EL (cell line): ENCODE measurements at regions not wholly inside any gene's neighbourhood (a gene's known extent, or its start where the extent isn't known, plus 50 kb on each side); places are given as distances from the start of the nearest gene placed in this dataset.

ENCODE experiments used
- DNase-seq: peaks from one replicate; pipeline ENCODE4 v3.0.0-alpha.2; 2016

- peak; percentile 90 for DNase-seq
Measured at GRCh38 chr2:49248506-49248905, 94.2 kb upstream of the FSHR start.

DNA sequence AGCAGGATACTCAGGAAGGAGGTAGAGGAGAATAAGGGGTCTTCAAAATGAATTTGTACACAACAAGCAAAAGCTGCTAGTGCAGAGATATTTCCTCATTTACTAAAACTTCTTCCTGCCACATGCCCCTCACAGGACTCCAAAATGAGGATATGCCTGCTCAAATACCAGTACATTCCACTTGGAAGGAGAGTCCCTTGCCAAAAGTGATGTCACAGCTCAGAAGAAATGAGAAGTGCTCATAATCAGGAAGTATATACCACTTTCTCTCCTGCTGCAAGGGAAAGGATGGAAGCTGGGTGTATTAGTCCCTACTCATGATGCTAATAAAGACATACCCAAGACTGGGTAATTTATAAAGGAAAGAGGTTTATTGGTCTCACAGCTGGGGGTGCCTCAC is 87.7 kb upstream of the FSHR start:
- DNase-seq = peak; percentile 40

GRCh38 chr2:49241501-49241900 is 87.2 kb upstream of the FSHR start:
- DNase-seq = peak; percentile 26

DNA sequence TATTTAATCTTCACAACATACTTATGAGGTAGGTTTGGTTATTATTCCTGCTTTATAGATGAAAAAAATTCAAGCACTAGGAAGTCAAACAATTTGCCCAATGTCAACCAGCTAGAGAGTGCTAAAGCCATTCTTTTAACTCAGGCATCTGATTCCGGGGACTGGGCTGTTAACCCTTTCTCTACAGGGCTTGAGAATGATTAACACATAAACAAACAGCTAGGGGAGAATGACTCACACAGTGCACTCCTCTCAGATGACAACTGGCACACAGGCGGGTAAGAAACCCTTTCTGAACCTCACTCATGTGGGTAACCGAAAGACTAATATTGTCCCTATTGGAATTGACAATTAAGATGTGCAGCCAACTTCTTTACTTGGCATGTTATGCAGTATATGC is 86.3 kb upstream of the FSHR start:
- DNase-seq = peak; percentile 32

GRCh38 chr2:49238604-49238960 is 84.3 kb upstream of the FSHR start:
- no peak for DNase-seq

- no peak for DNase-seq
Measured at GRCh38 chr2:49237867-49238603, 83.7 kb upstream of the FSHR start.

DNA sequence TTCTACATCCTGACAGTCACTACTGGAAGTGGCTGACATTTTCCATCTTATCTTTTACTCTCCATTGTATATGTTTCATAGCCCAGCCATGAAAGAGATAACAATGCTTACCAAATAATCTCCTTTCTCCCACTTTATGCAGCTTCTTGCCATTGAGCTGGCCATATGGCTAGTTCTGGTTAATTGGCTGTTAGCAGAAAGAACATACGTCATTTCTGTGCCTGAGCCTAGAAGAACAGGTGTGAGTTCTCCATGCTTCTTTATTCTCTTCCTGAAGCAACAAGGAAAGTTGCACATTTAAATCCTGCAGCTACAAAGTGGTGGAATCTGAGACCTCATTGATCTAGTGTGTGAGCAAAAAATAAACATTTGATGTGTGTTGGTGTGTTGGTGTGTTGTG is 82.0 kb upstream of the FSHR start:
- no peak for DNase-seq

GRCh38 chr2:49226360-49226759 is 72.0 kb upstream of the FSHR start:
- no peak for DNase-seq

DNA sequence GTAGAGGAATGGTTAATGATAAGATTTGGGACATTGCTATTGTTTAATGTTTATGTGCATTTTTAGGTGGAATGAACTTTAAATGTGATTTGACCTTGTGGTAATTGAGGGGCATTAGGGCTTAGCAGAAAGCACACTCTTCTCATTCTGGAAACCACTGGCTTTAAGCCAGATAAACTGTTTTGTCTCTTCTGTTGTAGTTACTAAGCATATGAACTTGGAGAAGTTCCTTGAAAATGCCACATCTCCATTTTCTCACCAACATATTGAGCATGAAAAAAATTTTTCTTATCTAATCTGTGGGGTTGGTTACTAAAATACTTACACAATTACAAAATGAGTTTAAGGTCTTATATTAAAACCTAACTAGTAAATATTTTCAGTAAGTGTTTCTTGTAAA is 70.8 kb upstream of the FSHR start:
- DNase-seq = no peak

DNA sequence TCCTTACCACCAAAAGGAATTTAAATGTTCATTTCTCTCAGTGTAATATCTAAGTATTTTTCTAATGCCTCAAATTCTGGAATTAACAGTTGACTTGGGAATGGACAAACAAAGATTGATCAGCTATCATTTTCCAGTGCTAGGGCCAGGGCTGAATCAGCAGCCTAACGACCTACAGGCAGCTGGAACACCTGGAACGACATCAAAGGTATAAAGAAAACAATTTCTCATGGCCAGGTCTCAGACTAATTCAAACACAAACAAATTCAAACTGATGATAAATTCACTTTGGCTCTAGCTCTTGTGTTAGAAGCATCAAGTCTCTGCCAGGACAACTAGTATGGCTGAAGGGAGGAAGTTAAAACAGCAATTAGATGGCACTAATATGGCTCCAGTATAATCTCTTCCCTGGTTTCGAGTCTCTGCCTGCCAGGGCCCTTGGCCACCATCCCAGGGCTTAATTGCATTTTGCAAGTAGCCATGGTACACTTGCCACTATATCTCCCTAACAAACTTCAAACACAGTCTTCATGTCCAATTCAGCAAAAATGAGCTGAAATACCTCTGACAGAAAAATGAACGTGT is 70.2 kb upstream of the FSHR start:
- DNase-seq = no peak

DNA sequence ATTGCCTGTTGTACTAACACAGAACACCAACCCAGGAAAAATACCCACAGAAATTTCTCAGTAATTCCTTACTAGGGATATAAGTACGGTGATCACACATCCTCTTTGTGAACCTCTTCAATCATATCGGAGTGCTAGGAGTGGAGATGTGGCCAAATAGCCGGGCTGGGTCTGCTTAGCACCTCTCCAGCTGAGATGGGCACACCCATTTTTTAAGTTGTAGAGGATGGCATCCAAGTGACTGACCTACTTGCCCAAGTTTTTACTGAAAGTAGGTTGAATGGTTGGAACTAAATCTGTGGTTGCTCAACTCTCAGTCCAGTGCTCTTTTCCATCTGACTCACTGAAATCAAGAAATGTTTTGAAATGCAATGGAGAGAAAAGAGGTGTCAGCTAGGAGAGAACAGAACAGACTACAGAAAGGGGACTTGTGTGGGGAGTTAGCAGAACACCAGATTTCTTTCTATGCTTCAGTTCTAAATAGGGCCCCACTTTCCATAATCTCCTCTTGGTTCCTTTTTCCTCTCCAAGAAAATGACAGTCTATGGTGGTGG is 68.7 kb upstream of the FSHR start:
- DNase-seq = no peak

GRCh38 chr2:49219741-49220140 is 65.4 kb upstream of the FSHR start:
- DNase-seq = no peak

DNA sequence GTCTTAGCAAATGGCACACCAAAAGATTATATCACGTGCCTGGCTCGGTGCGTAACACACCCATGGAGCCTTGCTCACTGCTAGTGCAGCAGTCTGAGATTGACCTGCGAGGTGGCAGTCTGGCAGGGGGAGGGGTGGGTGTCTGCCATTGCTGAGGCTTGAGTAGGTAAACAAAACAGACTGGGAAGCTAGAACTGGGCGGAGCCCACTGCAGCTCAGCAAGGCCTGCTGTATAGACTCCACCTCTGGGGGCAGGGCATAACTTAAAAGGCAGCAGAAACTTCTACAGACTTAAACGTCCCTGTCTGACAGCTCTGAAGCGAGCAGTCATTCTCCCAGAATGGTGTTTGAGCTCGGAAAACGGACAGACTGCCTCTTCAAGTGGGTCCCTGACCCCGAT is 55.9 kb upstream of the FSHR start:
- no peak for DNase-seq

- DNase-seq = no peak
Measured at GRCh38 chr2:49207204-49207603, 52.9 kb upstream of the FSHR start.
